Urothelium cell line (cell line): ENCODE measurements at regions not wholly inside any gene's neighbourhood (a gene's known extent, or its start where the extent isn't known, plus 50 kb on each side); places are given as distances from the start of the nearest gene placed in this dataset.
"Not testable (repeated sequence)": the region's sequence is repeated elsewhere in the genome, so short reads cannot be mapped to it uniquely, and the experiment has no call there.

ENCODE experiments used
- DNase-seq: peaks from one replicate; pipeline ENCODE4 v3.0.0; 2011; ENCODE audit warnings: low spot score, mixed read lengths
- FAIRE-seq: peaks from 2 replicates; lab custom pipeline; 2011; peaks lifted over from hg19 to GRCh38; lab: Jason Lieb, UNC

- DNase-seq: no peak
- FAIRE-seq: no peak
Observed at GRCh38 chrX:75873993-75874392, 88.9 kb upstream of the MAGEE2 start.

GRCh38 chrX:75883446-75883845 lies 98.4 kb upstream of the MAGEE2 start:
- no peak for FAIRE-seq
- DNase-seq: no peak

GRCh38 chrX:75887833-75888232 lies 102.8 kb upstream of the MAGEE2 start:
- DNase-seq (no peak), FAIRE-seq (no peak)

GRCh38 chrX:75892749-75893148 lies 107.7 kb upstream of the MAGEE2 start:
- FAIRE-seq: no peak
- no peak for DNase-seq

- FAIRE-seq: no peak
- no peak for DNase-seq
Observed at GRCh38 chrX:75893281-75893680, 108.2 kb upstream of the MAGEE2 start.

GRCh38 chrX:75911716-75912115 lies 126.7 kb upstream of the MAGEE2 start:
- no peak for DNase-seq
- FAIRE-seq: no peak

GRCh38 chrX:75957107-75957610 lies 172.1 kb upstream of the MAGEE2 start:
- no peak for FAIRE-seq

GRCh38 chrX:75961321-75961720 lies 176.3 kb upstream of the MAGEE2 start:
- not testable (repeated sequence) for DNase-seq, FAIRE-seq

More at GRCh38 chrX:75957107-75957610, 172.1 kb upstream of the MAGEE2 start:
- DNase-seq: no peak

- DNase-seq (no peak), FAIRE-seq (no peak)
Observed at GRCh38 chrX:75963774-75964173, 178.7 kb upstream of the MAGEE2 start.

- FAIRE-seq (no peak), DNase-seq (no peak)
Observed at GRCh38 chrX:75968293-75968692, 183.2 kb upstream of the MAGEE2 start.

DNA sequence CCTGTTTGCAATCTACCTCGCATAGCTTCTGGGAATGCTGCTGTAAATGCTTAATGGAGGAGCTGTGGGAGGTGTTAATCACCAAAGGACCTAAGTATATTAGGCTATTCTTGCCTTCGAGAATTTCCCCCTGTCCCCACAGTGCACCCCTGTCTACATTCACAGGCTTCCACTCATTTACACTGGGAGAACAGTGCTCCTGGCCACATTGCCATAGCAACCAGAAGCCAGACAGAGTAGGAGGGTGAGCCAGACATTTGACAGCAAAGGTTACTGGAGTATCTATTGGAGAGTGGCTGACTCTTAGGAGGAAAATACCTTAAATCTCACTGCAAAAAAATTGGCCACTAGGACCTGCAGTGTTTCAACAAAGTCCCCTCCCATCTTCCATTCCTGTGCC lies 185.9 kb upstream of the PBDC1 start:
- DNase-seq (no peak), FAIRE-seq (no peak)

- no peak for FAIRE-seq
- DNase-seq: no peak
Observed at GRCh38 chrX:75989806-75990590, 182.9 kb upstream of the PBDC1 start.

- no peak for DNase-seq
- FAIRE-seq: no peak
Observed at GRCh38 chrX:75997692-75998091, 175.2 kb upstream of the PBDC1 start.

- no peak for DNase-seq
- FAIRE-seq: no peak
Observed at GRCh38 chrX:76014321-76014720, 158.5 kb upstream of the PBDC1 start.

- no peak for DNase-seq
- FAIRE-seq: no peak
Observed at GRCh38 chrX:76026292-76026691, 146.6 kb upstream of the PBDC1 start.

- FAIRE-seq: no peak
- no peak for DNase-seq
Observed at GRCh38 chrX:76026751-76027150, 146.1 kb upstream of the PBDC1 start.

GRCh38 chrX:76029385-76029784 lies 143.5 kb upstream of the PBDC1 start:
- FAIRE-seq: no peak

GRCh38 chrX:76064825-76065224 lies 108.0 kb upstream of the PBDC1 start:
- no peak for DNase-seq

More at GRCh38 chrX:76029385-76029784, 143.5 kb upstream of the PBDC1 start:
- DNase-seq: peak; percentile 52

DNA sequence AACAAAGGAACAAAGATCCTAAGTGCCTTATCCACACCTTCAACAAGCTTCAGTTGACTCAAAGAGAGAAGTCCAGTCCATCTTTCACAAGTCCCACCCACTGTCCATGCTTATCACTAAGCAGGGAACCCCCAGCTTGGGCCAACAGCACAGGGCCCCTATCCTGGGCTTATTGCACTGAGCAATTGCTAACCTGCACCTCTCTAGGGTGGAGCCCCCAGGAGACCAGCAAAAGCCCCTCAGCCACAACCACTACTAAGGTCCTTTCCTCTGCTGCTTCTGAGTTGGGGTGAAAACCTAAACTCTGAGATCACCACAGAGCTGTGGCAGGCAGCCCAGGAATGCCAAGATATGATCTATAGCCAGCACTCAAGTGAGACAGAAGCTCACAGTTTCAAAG lies 96.7 kb upstream of the PBDC1 start:
- DNase-seq (no peak), FAIRE-seq (no peak)

More at GRCh38 chrX:76064825-76065224, 108.0 kb upstream of the PBDC1 start:
- no peak for FAIRE-seq

DNA sequence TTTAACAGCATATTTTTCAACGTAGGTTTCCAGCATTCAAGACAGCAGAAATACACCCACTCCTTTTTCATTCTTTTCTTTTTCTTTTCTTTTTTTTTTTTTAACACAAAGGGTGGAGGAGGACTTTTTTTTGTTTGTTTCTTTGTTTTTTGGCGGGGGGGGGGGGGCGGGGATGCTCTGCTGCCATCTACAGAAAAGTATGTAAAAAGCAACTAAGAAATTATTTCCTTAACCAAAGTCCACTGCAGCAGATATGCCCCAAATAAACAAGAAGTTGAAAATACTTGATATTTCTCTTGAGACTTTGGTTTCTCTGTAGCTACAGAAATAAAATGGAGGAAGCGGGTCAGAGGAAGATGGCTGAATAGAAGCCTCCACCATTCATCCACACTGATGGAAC lies 63.2 kb upstream of the PBDC1 start:
- no peak for FAIRE-seq
- DNase-seq: peak; percentile 6
